Transverse colon (tissue), 4 donors: ENCODE measurements at regions not wholly inside any gene's neighbourhood (a gene's known extent, or its start where the extent isn't known, plus 50 kb on each side); places are given as distances from the start of the nearest gene placed in this dataset.

Source experiments
- CTCF ChIP-seq, 5 experiments: fragments of 200-600 bp in 3 of 5; fragments of 450-650 bp in 2 of 5; sonication (generic) in 3 of 5; IDR thresholded peaks; 1 replicate in 2 of 5; 2 replicates in 3 of 5; pipeline ENCODE4 v1.5.1; 2016 to 2017; ENCODE audit warnings: antibody characterized with exemption in 5 of 5, inconsistent platforms in 3 of 5, mild to moderate bottlenecking in 2 of 5, moderate library complexity in 1 of 5
- EP300 ChIP-seq: sonication (generic); formaldehyde crosslinking; IDR thresholded peaks from one replicate; pipeline ENCODE4 v1.6.1; 2017; ENCODE audit warnings: antibody characterized with exemption, low read depth
- POLR2A ChIP-seq: fragments of 450-650 bp; IDR thresholded peaks from one replicate; pipeline ENCODE4 v1.6.1; 2016; ENCODE audit warnings: antibody characterized with exemption, mild to moderate bottlenecking, moderate library complexity
- POLR2AphosphoS5 ChIP-seq, 3 donors: sonication (generic); formaldehyde crosslinking; IDR thresholded peaks; one replicate each; pipeline ENCODE4 v1.6.1; 2016; ENCODE audit warnings: antibody characterized with exemption in 3 of 3

GRCh38 chr2:21945658-21946057 lies 821.9 kb downstream of the TDRD15 start:
- TF ChIP-seq CTCF (IDR thresholded peaks at IDR 0.05) = no peak
- TF ChIP-seq POLR2AphosphoS5 (IDR thresholded peaks at IDR 0.05) = no peak
- TF ChIP-seq POLR2A = no peak
- TF ChIP-seq EP300 = no peak
